ENCODE measurements at regions not wholly inside any gene's neighbourhood (a gene's known extent, or its start where the extent isn't known, plus 50 kb on each side); places are given as distances from the start of the nearest gene placed in this dataset.

GRCh38 chr9:89664896-89665329 is 60.1 kb downstream of the GADD45G start:
- TF ChIP-seq CTCF (IDR thresholded peaks at IDR 0.05), result no peak
- peak; percentile 97 for TF ChIP-seq POLR2AphosphoS5 (IDR thresholded peaks at IDR 0.05)
